Nephron progenitor cell (in vitro differentiated cells): ENCODE measurements at regions not wholly inside any gene's neighbourhood (a gene's known extent, or its start where the extent isn't known, plus 50 kb on each side); places are given as distances from the start of the nearest gene placed in this dataset.

Experiments
- DNase-seq: peaks from one replicate; pipeline ENCODE4 v3.0.0; 2021
- H3K27ac Mint-ChIP-seq: 2 replicates; pipeline ENCODE4 v1.8.0; 2021; ENCODE audit warnings: mild to moderate bottlenecking, moderate library complexity, mixed read lengths
- H3K27me3 Mint-ChIP-seq: 2 replicates; pipeline ENCODE4 v1.8.0; 2021; ENCODE audit warnings: mild to moderate bottlenecking, low read depth, mixed read lengths; ENCODE audit not compliant: poor library complexity
- H3K36me3 Mint-ChIP-seq: 2 replicates; pipeline ENCODE4 v1.8.0; 2021; ENCODE audit warnings: low read depth, mixed read lengths
- H3K4me1 Mint-ChIP-seq: 2 replicates; pipeline ENCODE4 v1.8.0; 2021; ENCODE audit warnings: mixed read lengths
- H3K4me3 Mint-ChIP-seq: 2 replicates; pipeline ENCODE4 v1.8.0; 2021; ENCODE audit warnings: mild to moderate bottlenecking, moderate library complexity, mixed read lengths
- H3K9me3 Mint-ChIP-seq: 2 replicates; pipeline ENCODE4 v1.8.0; 2021; ENCODE audit warnings: mild to moderate bottlenecking, moderate library complexity, mixed read lengths
- TF ChIP-seq, protein P1 (sequence below): fragments of 200-600 bp; sonication (generic); IDR thresholded peaks from 2 replicates; pipeline ENCODE4 v1.5.0; 2021; ENCODE audit warnings: antibody characterized with exemption

DNA sequence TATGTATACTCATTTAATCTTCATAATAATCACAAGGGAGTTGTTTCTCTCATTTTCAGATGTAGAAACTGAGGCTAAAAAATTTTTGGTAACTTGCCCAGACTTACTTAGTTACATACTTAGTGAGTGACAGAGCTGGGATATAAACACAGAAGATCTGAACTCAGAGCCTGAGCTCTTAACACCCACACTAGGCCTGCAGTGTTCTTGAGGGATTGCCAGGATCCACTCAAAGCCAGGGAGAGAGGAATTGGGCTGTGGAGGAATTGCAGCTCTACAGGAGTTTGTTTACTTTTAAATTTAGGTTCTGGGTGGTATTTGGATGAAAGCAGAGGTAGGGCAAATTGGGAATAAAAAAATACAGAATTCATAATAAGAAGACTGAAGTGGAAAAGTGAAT, 515.1 kb upstream of the PLXNA2 start:
- no peak for DNase-seq
- H3K4me3 Mint-ChIP-seq = no peak overlapping the region
- TF ChIP-seq, protein P1, sequence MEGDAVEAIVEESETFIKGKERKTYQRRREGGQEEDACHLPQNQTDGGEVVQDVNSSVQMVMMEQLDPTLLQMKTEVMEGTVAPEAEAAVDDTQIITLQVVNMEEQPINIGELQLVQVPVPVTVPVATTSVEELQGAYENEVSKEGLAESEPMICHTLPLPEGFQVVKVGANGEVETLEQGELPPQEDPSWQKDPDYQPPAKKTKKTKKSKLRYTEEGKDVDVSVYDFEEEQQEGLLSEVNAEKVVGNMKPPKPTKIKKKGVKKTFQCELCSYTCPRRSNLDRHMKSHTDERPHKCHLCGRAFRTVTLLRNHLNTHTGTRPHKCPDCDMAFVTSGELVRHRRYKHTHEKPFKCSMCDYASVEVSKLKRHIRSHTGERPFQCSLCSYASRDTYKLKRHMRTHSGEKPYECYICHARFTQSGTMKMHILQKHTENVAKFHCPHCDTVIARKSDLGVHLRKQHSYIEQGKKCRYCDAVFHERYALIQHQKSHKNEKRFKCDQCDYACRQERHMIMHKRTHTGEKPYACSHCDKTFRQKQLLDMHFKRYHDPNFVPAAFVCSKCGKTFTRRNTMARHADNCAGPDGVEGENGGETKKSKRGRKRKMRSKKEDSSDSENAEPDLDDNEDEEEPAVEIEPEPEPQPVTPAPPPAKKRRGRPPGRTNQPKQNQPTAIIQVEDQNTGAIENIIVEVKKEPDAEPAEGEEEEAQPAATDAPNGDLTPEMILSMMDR = no peak
- peaks cover 4% of the 10 kb centered on the region for H3K27me3 Mint-ChIP-seq
- no peak overlapping the region for H3K27ac Mint-ChIP-seq
- no peaks in the 10 kb centered on the region for H3K9me3 Mint-ChIP-seq
- no peaks in the 10 kb centered on the region for H3K4me1 Mint-ChIP-seq
- no peaks in the 10 kb centered on the region for H3K36me3 Mint-ChIP-seq

DNA sequence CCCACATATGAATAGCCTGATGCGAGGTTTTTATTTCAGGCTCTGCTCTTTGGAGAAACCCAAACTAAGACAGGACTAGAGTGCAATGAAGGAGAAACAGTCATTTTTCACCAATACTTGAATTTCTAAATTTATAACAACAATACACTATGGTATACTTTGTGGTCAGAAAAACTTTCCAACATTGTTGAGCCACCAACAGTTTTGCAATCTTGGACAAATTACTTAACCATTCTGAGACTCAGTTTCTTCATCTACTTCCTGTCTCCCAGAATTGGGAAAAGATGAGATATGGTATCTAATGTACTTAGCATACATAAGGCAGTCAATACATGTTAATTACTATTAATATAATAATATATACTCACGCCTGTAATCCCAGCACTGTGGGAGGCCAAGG, 519.8 kb upstream of the PLXNA2 start:
- no peaks in the 10 kb centered on the region for H3K36me3 Mint-ChIP-seq
- H3K4me3 Mint-ChIP-seq = no peak overlapping the region
- TF ChIP-seq, protein P1 = no peak
- no peak overlapping the region for H3K27ac Mint-ChIP-seq
- peaks cover 5% of the 10 kb centered on the region for H3K4me1 Mint-ChIP-seq
- no peak for DNase-seq
- no peaks in the 10 kb centered on the region for H3K9me3 Mint-ChIP-seq
- peaks cover 4% of the 10 kb centered on the region for H3K27me3 Mint-ChIP-seq

DNA sequence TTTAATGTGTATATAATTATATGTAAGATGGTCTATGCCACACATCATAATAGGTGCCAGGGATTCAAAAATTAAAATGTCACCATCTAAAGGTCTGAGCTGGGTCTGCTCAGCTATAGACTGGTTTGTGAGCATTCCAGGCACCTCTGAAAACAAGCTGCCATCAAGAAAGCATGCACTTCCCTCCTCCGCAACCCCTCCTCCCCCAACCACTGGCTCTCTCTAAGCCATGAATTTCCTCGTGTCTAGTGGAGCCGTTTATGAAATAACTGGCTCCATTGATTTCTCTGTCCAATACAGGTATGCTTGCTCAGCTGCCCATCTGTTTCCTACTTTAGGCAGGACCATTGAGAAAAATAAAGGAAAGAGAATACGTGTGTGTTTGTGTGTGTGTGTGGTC, 522.6 kb upstream of the PLXNA2 start:
- Mint-ChIP-seq H3K4me3 (no peak overlapping the region), H3K27ac (no peak overlapping the region), H3K36me3 (no peaks in the 10 kb centered on the region), H3K27me3 (peaks cover 4% of the 10 kb centered on the region), H3K4me1 (peaks cover 5% of the 10 kb centered on the region), H3K9me3 (no peaks in the 10 kb centered on the region)
- DNase-seq = no peak
- TF ChIP-seq, protein P1 = no peak

DNA sequence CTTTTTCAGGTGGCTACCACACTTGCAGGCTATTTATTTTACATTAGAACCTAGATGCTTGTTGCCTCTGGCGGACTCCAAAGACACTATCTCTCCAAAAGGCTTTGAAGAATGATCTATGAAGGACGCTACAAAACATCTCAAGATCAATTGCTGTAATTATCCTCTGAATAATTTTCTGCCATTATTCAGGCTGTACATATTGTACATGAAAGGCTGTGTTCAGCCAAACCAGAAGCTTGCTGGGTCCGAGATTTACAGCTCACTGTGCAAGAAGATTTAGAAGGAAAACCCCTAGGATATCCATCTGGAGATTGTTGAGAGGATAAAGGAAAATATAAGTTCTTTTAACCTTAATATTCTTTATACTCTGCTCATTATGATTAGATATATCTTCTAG, 523.6 kb upstream of the PLXNA2 start:
- H3K4me1 Mint-ChIP-seq = peaks cover 5% of the 10 kb centered on the region
- H3K9me3 Mint-ChIP-seq = no peaks in the 10 kb centered on the region
- no peak overlapping the region for H3K4me3 Mint-ChIP-seq

DNA sequence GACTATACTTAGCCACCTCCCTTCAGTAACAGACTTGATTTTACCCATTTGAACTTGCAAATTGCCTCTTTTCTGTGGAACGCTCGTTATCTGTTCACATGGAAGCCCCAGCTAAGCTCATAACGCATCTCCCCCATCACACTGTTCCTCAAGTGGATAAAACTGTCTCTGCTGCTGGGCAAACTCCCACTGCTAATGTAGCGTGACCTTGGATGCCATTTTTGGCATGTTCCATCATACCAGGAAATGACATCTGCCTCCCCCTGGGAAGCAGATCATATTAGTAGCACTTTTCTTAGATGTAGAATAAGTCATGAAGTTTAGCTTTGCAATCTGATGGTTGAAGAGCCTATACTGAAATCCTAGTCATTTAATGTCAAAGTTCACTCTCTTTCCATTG, 528.7 kb upstream of the PLXNA2 start:
- H3K9me3 Mint-ChIP-seq = peaks cover 6% of the 10 kb centered on the region
- H3K27me3 Mint-ChIP-seq = no peaks in the 10 kb centered on the region
- H3K27ac Mint-ChIP-seq = no peak overlapping the region
- no peaks in the 10 kb centered on the region for H3K4me1 Mint-ChIP-seq
- H3K4me3 Mint-ChIP-seq = no peak overlapping the region
- DNase-seq = no peak
- TF ChIP-seq, protein P1 = no peak
- H3K36me3 Mint-ChIP-seq = no peaks in the 10 kb centered on the region

More for the DNA sequence above, 523.6 kb upstream of the PLXNA2 start:
- TF ChIP-seq, protein P1 = no peak
- Mint-ChIP-seq H3K27ac (no peak overlapping the region), H3K36me3 (no peaks in the 10 kb centered on the region), H3K27me3 (peaks cover 4% of the 10 kb centered on the region)
- no peak for DNase-seq

DNA sequence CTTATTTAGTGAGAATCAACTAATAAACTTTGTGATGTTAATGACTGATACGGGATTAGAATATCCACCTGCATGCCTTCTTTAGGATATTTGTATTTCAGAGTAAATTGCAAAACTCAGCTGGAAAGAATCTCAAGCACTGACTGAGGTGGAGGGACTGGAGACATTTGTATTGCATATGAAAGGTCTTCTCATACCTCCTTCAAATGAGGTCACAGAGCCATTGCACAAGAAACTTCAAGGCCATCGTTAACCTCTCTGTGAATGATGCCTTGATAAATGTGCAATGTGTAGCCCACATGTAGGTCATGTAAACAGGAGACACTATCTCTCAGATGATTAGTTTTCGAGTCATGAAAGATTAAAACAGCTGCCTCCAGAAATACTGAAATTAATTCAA, 531.7 kb upstream of the PLXNA2 start:
- Mint-ChIP-seq H3K9me3 (peaks cover 6% of the 10 kb centered on the region), H3K4me1 (no peaks in the 10 kb centered on the region), H3K36me3 (no peaks in the 10 kb centered on the region), H3K4me3 (no peak overlapping the region), H3K27ac (no peak overlapping the region), H3K27me3 (peaks cover 2% of the 10 kb centered on the region)
- TF ChIP-seq, protein P1 = no peak
- no peak for DNase-seq
